ENCODE measurements at regions not wholly inside any gene's neighbourhood (a gene's known extent, or its start where the extent isn't known, plus 50 kb on each side); places are given as distances from the start of the nearest gene placed in this dataset.

DNA sequence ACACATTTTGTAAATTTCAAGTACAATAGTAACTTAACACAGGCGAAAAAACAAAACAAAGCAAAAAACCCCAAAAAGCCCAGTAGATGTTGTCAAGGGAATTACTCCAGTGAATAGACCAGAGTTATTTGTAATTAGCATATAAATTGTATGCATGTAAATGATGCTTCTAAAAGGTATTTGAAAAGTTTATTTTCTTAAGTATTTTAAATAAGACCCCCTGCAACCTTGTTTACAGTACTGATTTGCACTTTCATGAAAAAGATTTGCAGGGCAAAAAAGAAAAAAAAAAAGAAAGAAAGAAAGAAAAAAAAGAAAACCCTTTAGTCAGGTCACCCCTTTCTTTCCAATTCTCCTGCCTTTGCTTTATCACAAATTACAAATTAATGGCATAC, 372.3 kb upstream of the IRX2 start:
- no peak overlapping the region for H3K4me3 Mint-ChIP-seq (ENCODE audit: low read depth)
- H3K36me3 Mint-ChIP-seq (ENCODE audit: insufficient read depth): no peaks in the 10 kb centered on the region
- no peak overlapping the region for H3K27ac Mint-ChIP-seq
- TF ChIP-seq, protein P1, sequence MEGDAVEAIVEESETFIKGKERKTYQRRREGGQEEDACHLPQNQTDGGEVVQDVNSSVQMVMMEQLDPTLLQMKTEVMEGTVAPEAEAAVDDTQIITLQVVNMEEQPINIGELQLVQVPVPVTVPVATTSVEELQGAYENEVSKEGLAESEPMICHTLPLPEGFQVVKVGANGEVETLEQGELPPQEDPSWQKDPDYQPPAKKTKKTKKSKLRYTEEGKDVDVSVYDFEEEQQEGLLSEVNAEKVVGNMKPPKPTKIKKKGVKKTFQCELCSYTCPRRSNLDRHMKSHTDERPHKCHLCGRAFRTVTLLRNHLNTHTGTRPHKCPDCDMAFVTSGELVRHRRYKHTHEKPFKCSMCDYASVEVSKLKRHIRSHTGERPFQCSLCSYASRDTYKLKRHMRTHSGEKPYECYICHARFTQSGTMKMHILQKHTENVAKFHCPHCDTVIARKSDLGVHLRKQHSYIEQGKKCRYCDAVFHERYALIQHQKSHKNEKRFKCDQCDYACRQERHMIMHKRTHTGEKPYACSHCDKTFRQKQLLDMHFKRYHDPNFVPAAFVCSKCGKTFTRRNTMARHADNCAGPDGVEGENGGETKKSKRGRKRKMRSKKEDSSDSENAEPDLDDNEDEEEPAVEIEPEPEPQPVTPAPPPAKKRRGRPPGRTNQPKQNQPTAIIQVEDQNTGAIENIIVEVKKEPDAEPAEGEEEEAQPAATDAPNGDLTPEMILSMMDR (IDR thresholded peaks at IDR 0.05; ENCODE audit: unreplicated experiment): no peak
- H3K9me3 Mint-ChIP-seq (ENCODE audit: low read depth): no peaks in the 10 kb centered on the region
- peaks cover 44% of the 10 kb centered on the region for H3K27me3 Mint-ChIP-seq
- peaks cover 17% of the 10 kb centered on the region for H3K4me1 Mint-ChIP-seq (ENCODE audit: low read depth)
- no peak for DNase-seq (ENCODE audit: low spot score, unreplicated experiment)

- Mint-ChIP-seq H3K27ac (no peak overlapping the region), H3K4me1 (ENCODE audit: low read depth) (peaks cover 21% of the 10 kb centered on the region), H3K36me3 (ENCODE audit: insufficient read depth) (no peaks in the 10 kb centered on the region), H3K4me3 (ENCODE audit: low read depth) (no peak overlapping the region), H3K27me3 (peaks cover 47% of the 10 kb centered on the region), H3K9me3 (ENCODE audit: low read depth) (no peaks in the 10 kb centered on the region)
- TF ChIP-seq, protein P1 (IDR thresholded peaks at IDR 0.05; ENCODE audit: unreplicated experiment): no peak
- no peak for DNase-seq (ENCODE audit: low spot score, unreplicated experiment)
Observed at GRCh38 chr5:3122985-3123762, 371.7 kb upstream of the IRX2 start.

GRCh38 chr5:3122216-3122615, 370.7 kb upstream of the IRX2 start:
- no peak for DNase-seq (ENCODE audit: low spot score, unreplicated experiment)
- Mint-ChIP-seq H3K27me3 (peaks cover 52% of the 10 kb centered on the region), H3K4me1 (ENCODE audit: low read depth) (peaks cover 23% of the 10 kb centered on the region)

GRCh38 chr5:3121813-3122212, 370.3 kb upstream of the IRX2 start:
- no peak for DNase-seq (ENCODE audit: low spot score, unreplicated experiment)
- Mint-ChIP-seq H3K27ac (peak overlapping the region; percentile 16), H3K36me3 (ENCODE audit: insufficient read depth) (no peaks in the 10 kb centered on the region), H3K9me3 (ENCODE audit: low read depth) (no peaks in the 10 kb centered on the region), H3K4me1 (ENCODE audit: low read depth) (peaks cover 23% of the 10 kb centered on the region), H3K27me3 (peaks cover 56% of the 10 kb centered on the region), H3K4me3 (ENCODE audit: low read depth) (no peak overlapping the region)
- TF ChIP-seq, protein P1 (IDR thresholded peaks at IDR 0.05; ENCODE audit: unreplicated experiment): no peak

More at GRCh38 chr5:3122216-3122615, 370.7 kb upstream of the IRX2 start:
- Mint-ChIP-seq H3K4me3 (ENCODE audit: low read depth) (no peak overlapping the region), H3K36me3 (ENCODE audit: insufficient read depth) (no peaks in the 10 kb centered on the region), H3K27ac (peak overlapping the region; percentile 16), H3K9me3 (ENCODE audit: low read depth) (no peaks in the 10 kb centered on the region)
- TF ChIP-seq, protein P1 (IDR thresholded peaks at IDR 0.05; ENCODE audit: unreplicated experiment): no peak

DNA sequence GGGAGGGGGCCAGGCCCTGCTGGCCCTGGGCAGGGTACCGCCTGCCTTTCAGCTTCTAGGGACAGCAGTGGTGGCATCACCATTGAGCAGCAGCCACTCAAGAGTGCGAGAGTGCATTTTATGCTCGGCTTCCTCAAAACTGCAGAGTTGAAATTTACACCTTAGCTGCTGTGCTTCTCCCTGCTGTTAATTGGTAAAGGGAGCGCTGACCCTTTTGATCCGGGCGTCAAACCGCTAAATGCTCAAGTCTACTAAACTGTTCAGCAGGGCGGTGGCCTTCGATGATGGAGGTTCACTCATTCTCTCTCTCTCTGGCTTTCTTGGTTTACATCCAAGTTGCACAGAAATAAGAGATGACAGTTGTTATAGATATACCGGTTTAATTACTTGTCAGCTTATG, 368.6 kb upstream of the IRX2 start:
- TF ChIP-seq, protein P1 (IDR thresholded peaks at IDR 0.05; ENCODE audit: unreplicated experiment): no peak
- DNase-seq (ENCODE audit: low spot score, unreplicated experiment): no peak
- H3K27ac Mint-ChIP-seq: no peak overlapping the region
- H3K36me3 Mint-ChIP-seq (ENCODE audit: insufficient read depth): no peaks in the 10 kb centered on the region
- H3K4me1 Mint-ChIP-seq (ENCODE audit: low read depth): peaks cover 23% of the 10 kb centered on the region
- H3K27me3 Mint-ChIP-seq: peaks cover 70% of the 10 kb centered on the region
- H3K9me3 Mint-ChIP-seq (ENCODE audit: low read depth): no peaks in the 10 kb centered on the region
- H3K4me3 Mint-ChIP-seq (ENCODE audit: low read depth): no peak overlapping the region
